ENCODE measurements at regions not wholly inside any gene's neighbourhood (a gene's known extent, or its start where the extent isn't known, plus 50 kb on each side); places are given as distances from the start of the nearest gene placed in this dataset.

DNA sequence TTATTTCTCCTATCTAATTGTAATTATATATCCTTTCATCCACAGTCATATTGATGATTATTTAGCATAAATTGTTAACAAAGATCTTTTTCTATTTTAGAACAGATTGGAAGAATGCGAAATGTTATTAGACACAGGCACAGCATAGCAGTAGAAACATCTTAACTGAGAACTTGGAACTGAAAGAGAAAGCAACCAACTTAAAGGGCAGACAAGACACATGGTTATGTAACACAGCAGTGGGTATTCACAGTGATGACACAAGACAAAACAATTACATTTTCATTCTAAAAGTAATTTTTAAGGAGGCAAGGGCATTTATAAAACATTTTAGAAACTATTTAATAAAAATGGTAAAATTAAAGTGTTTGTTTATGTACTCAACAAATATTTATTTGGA is 57.7 kb upstream of the MEF2C start:
- no peak for TF ChIP-seq POLR2AphosphoS5 (IDR thresholded peaks at IDR 0.05)
- TF ChIP-seq, protein P1, sequence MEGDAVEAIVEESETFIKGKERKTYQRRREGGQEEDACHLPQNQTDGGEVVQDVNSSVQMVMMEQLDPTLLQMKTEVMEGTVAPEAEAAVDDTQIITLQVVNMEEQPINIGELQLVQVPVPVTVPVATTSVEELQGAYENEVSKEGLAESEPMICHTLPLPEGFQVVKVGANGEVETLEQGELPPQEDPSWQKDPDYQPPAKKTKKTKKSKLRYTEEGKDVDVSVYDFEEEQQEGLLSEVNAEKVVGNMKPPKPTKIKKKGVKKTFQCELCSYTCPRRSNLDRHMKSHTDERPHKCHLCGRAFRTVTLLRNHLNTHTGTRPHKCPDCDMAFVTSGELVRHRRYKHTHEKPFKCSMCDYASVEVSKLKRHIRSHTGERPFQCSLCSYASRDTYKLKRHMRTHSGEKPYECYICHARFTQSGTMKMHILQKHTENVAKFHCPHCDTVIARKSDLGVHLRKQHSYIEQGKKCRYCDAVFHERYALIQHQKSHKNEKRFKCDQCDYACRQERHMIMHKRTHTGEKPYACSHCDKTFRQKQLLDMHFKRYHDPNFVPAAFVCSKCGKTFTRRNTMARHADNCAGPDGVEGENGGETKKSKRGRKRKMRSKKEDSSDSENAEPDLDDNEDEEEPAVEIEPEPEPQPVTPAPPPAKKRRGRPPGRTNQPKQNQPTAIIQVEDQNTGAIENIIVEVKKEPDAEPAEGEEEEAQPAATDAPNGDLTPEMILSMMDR (IDR thresholded peaks at IDR 0.05), result no peak

All from stomach (tissue), 4 donors.